Endothelial cell of umbilical vein (primary cell): ENCODE measurements at regions not wholly inside any gene's neighbourhood (a gene's known extent, or its start where the extent isn't known, plus 50 kb on each side); places are given as distances from the start of the nearest gene placed in this dataset.

Experiments used
- BruUV-seq: library from RNA; stranded (reverse); fragments of 400-500 nt; replicated peaks from 2 replicates; lab custom pipeline; 2021; lab: Mats Ljungman, UMichigan
- CTCF ChIA-PET: fragments of 300-600, 350-600 bp; sonication (Branson Sonifier 250); formaldehyde crosslinking; loops from one replicate; lab custom pipeline; 2021; ENCODE audit warnings: antibody characterized with exemption, inconsistent platforms; lab: Charles Lee
- POLR2A ChIA-PET: fragments of 300-600, 350-600 bp; sonication (Branson Sonifier 250); formaldehyde crosslinking; loops from one replicate; lab custom pipeline; 2021; ENCODE audit warnings: antibody characterized with exemption, inconsistent platforms; lab: Charles Lee
- DNase-seq: peaks from one replicate; pipeline ENCODE4 v3.0.0-alpha.2; 2011; ENCODE audit warnings: low read depth, low spot score
- FAIRE-seq: peaks from 2 replicates; lab custom pipeline; 2011; peaks lifted over from hg19 to GRCh38; lab: Jason Lieb, UNC
- H2AFZ ChIP-seq: 2 replicates; pipeline ENCODE4 v1.6.0; 2012; ENCODE audit warnings: low read depth, low read length, control low read depth, inconsistent platforms
- H3K27ac ChIP-seq: 2 replicates; pipeline ENCODE4 v1.5.1; 2011; ENCODE audit warnings: low read depth, mild to moderate bottlenecking, control low read depth, low read length, moderate library complexity; ENCODE audit not compliant: insufficient read depth
- H3K27me3 ChIP-seq, 2 experiments: 2 replicates each; pipeline versions ENCODE4 v1.6.0 to v1.6.1; 2011; ENCODE audit warnings: low read length in 2 of 2, mixed read lengths in 1 of 2; ENCODE audit not compliant: control insufficient read depth in 2 of 2, insufficient read depth in 2 of 2
- H3K36me3 ChIP-seq, 2 experiments: 2 replicates in 1 of 2; 3 replicates in 1 of 2; pipeline ENCODE4 v1.5.1; 2011; ENCODE audit warnings: low read length in 2 of 2, mild to moderate bottlenecking in 1 of 2, moderate library complexity in 1 of 2; ENCODE audit not compliant: control insufficient read depth in 2 of 2, insufficient read depth in 2 of 2; ENCODE audit errors: extremely low read depth in 1 of 2
- H3K4me1 ChIP-seq: 3 replicates; pipeline ENCODE4 v1.5.1; 2011; ENCODE audit warnings: mild to moderate bottlenecking, low read length; ENCODE audit not compliant: control insufficient read depth, insufficient read depth; ENCODE audit errors: extremely low read depth
- H3K4me2 ChIP-seq: 2 replicates; pipeline ENCODE4 v1.6.1; 2011; ENCODE audit warnings: low read length, control low read depth, mixed read lengths; ENCODE audit not compliant: insufficient read depth
- H3K4me3 ChIP-seq, 3 experiments: fragments of 200-600 bp in 1 of 3; sonication (generic), shearing (Covaris generic) in 1 of 3; replicated peaks in 1 of 3; 2 replicates each; pipeline ENCODE4 v1.5.1; 2011 to 2016; ENCODE audit warnings: control low read depth in 3 of 3, low read length in 3 of 3, mild to moderate bottlenecking in 2 of 3, inconsistent platforms in 1 of 3, low read depth in 1 of 3, moderate library complexity in 1 of 3; ENCODE audit not compliant: insufficient read depth in 1 of 3
- H3K79me2 ChIP-seq: 2 replicates; pipeline ENCODE4 v1.6.0; 2012; ENCODE audit warnings: low read length, inconsistent platforms; ENCODE audit not compliant: control insufficient read depth, insufficient read depth
- H3K9ac ChIP-seq: replicated peaks from 2 replicates; pipeline ENCODE3; 2011; ENCODE audit warnings: low read length, control low read depth; ENCODE audit not compliant: insufficient read depth; ENCODE audit errors: extremely low read depth
- H3K9me1 ChIP-seq: replicated peaks from 3 replicates; pipeline ENCODE4 v1.6.0; 2011; ENCODE audit warnings: mild to moderate bottlenecking, low read length; ENCODE audit not compliant: control insufficient read depth, insufficient read depth; ENCODE audit errors: extremely low read depth
- H3K9me3 ChIP-seq: replicated peaks from 2 replicates; pipeline ENCODE4 v1.5.1; 2012; ENCODE audit warnings: low read length, inconsistent platforms; ENCODE audit not compliant: control insufficient read depth, insufficient read depth
- H4K20me1 ChIP-seq: replicated peaks from 2 replicates; pipeline ENCODE3; 2011; ENCODE audit warnings: mild to moderate bottlenecking, low read length; ENCODE audit not compliant: control insufficient read depth, insufficient read depth; ENCODE audit errors: extremely low read depth
- EZH2 ChIP-seq: IDR thresholded peaks from 2 replicates; pipeline ENCODE4 v1.6.1; 2012; ENCODE audit warnings: borderline replicate concordance, low read depth, mild to moderate bottlenecking, moderate library complexity, low read length, inconsistent platforms; ENCODE audit not compliant: severe bottlenecking
- FOS ChIP-seq: IDR thresholded peaks from 2 replicates; pipeline ENCODE4 v1.6.1; 2011; ENCODE audit warnings: mild to moderate bottlenecking, low read length, moderate library complexity, borderline replicate concordance; ENCODE audit not compliant: insufficient read depth
- GATA2 ChIP-seq: IDR thresholded peaks from 2 replicates; pipeline ENCODE4 v1.7.0; 2011; ENCODE audit warnings: low read depth, mild to moderate bottlenecking, moderate library complexity, mixed read lengths, low read length; ENCODE audit not compliant: insufficient read length, insufficient read depth
- JUN ChIP-seq: IDR thresholded peaks from 2 replicates; pipeline ENCODE4 v1.6.1; 2011; ENCODE audit warnings: borderline replicate concordance, low read depth; ENCODE audit not compliant: insufficient read length, insufficient read depth
- MAX ChIP-seq: IDR thresholded peaks from 2 replicates; pipeline ENCODE4 v1.6.1; 2011; ENCODE audit not compliant: insufficient read depth, insufficient read length
- MYC ChIP-seq: IDR thresholded peaks from one replicate; pipeline ENCODE4 v1.6.1; 2011; ENCODE audit warnings: mild to moderate bottlenecking, low read depth, low read length
- POLR2AphosphoS5 ChIP-seq: IDR thresholded peaks from 2 replicates; pipeline ENCODE4 v1.6.1; 2012; ENCODE audit warnings: low read depth, mild to moderate bottlenecking, control low read depth, low read length, moderate library complexity; ENCODE audit not compliant: insufficient read depth
- dilution Hi-C: fragments of 300-500 bp; cut with MboI; formaldehyde crosslinking; loops from one replicate; pipeline ENCODE4 v1.15.0; 2019; ENCODE audit warnings: low sequenced_read_pairs; ENCODE audit not compliant: extremely low pct_ligation_motif_present
- intact Hi-C: fragments of 100-400 bp; cut with micrococcal nuclease; formaldehyde crosslinking; loops from one replicate; pipeline ENCODE4 v1.10.0; 2022
- TF ChIP-seq, protein P1 (sequence below), 2 donors: IDR thresholded peaks; 1 replicate in 1 of 2; 2 replicates in 1 of 2; pipeline ENCODE4 v1.5.1; 2011; ENCODE audit warnings: low read length in 2 of 2, mild to moderate bottlenecking in 2 of 2, moderate library complexity in 2 of 2, control low read depth in 1 of 2, inconsistent platforms in 1 of 2, low read depth in 1 of 2; ENCODE audit not compliant: insufficient read depth in 1 of 2; ENCODE audit errors: extremely low read depth in 1 of 2

- dilution Hi-C loops: no loop called here
- H3K27me3 ChIP-seq: no peaks in the 10 kb centered on the region
- H3K9me3 ChIP-seq: peaks cover 7% of the 10 kb centered on the region
- H3K9ac ChIP-seq: no peak overlapping the region
- ChIA-PET CTCF (no interaction called here), POLR2A (no interaction called here)
- no peak for DNase-seq
- H3K4me3 ChIP-seq: no peak overlapping the region
- no peaks in the 10 kb centered on the region for H3K36me3 ChIP-seq
- no TSS peak for BruUV-seq
- H3K27ac ChIP-seq: no peak overlapping the region
- H2AFZ ChIP-seq: no peak overlapping the region
- no peaks in the 10 kb centered on the region for H3K4me1 ChIP-seq
- H3K79me2 ChIP-seq: no peaks in the 10 kb centered on the region
- H3K4me2 ChIP-seq: no peak overlapping the region
- H4K20me1 ChIP-seq: no peaks in the 10 kb centered on the region
- TF ChIP-seq EZH2: no peak
- no peaks in the 10 kb centered on the region for H3K9me1 ChIP-seq
- intact Hi-C loops: no loop called here
- no peak for FAIRE-seq
These were observed 592.5 kb downstream of the TYW1 start for GRCh38 chr7:67589183-67589582.

GRCh38 chr7:67590649-67591048, 594.0 kb downstream of the TYW1 start:
- no TSS peak for BruUV-seq
- intact Hi-C loops: no loop called here
- no peak overlapping the region for H2AFZ ChIP-seq
- dilution Hi-C loops: no loop called here
- H3K4me2 ChIP-seq: no peak overlapping the region
- H3K4me1 ChIP-seq: no peaks in the 10 kb centered on the region
- H3K9me1 ChIP-seq: no peaks in the 10 kb centered on the region
- no peaks in the 10 kb centered on the region for H3K79me2 ChIP-seq
- no peak for FAIRE-seq
- ChIA-PET CTCF (no interaction called here), POLR2A (no interaction called here)
- H4K20me1 ChIP-seq: no peaks in the 10 kb centered on the region
- H3K36me3 ChIP-seq: no peaks in the 10 kb centered on the region
- peaks cover 7% of the 10 kb centered on the region for H3K9me3 ChIP-seq
- TF ChIP-seq EZH2 (no peak), MAX (no peak), FOS (no peak), POLR2AphosphoS5 (no peak), GATA2 (no peak), MYC (no peak), JUN (no peak)
- TF ChIP-seq, protein P1, sequence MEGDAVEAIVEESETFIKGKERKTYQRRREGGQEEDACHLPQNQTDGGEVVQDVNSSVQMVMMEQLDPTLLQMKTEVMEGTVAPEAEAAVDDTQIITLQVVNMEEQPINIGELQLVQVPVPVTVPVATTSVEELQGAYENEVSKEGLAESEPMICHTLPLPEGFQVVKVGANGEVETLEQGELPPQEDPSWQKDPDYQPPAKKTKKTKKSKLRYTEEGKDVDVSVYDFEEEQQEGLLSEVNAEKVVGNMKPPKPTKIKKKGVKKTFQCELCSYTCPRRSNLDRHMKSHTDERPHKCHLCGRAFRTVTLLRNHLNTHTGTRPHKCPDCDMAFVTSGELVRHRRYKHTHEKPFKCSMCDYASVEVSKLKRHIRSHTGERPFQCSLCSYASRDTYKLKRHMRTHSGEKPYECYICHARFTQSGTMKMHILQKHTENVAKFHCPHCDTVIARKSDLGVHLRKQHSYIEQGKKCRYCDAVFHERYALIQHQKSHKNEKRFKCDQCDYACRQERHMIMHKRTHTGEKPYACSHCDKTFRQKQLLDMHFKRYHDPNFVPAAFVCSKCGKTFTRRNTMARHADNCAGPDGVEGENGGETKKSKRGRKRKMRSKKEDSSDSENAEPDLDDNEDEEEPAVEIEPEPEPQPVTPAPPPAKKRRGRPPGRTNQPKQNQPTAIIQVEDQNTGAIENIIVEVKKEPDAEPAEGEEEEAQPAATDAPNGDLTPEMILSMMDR (IDR thresholded peaks at IDR 0.05; ENCODE audit: extremely low read depth in 1 of 2, insufficient read depth in 1 of 2, low read depth in 1 of 2, low read length in 2 of 2): no peak
- DNase-seq: no peak
- H3K9ac ChIP-seq: no peak overlapping the region
- no peak overlapping the region for H3K27ac ChIP-seq
- no peaks in the 10 kb centered on the region for H3K27me3 ChIP-seq
- no peak overlapping the region for H3K4me3 ChIP-seq
